Esophagus muscularis mucosa (tissue), 4 donors: ENCODE measurements at regions not wholly inside any gene's neighbourhood (a gene's known extent, or its start where the extent isn't known, plus 50 kb on each side); places are given as distances from the start of the nearest gene placed in this dataset.

ENCODE experiments used
- DNase-seq: peaks from one replicate; pipeline ENCODE4 v3.0.0-alpha.2; 2017; ENCODE audit errors: extremely low spot score
- H3K27ac ChIP-seq, 4 donors: fragments of 200-600 bp; sonication (generic); replicated peaks in 1 of 4; 1 replicate in 3 of 4; 2 replicates in 1 of 4; pipeline ENCODE4 v1.5.1; 2016 to 2019; ENCODE audit warnings: mild to moderate bottlenecking in 1 of 4
- H3K27me3 ChIP-seq, 4 donors: fragments of 200-600 bp; sonication (generic); one replicate each; pipeline versions ENCODE4 v1.5.1 to v1.6.0; 2016 to 2019
- H3K36me3 ChIP-seq, 4 donors: fragments of 200-600 bp; sonication (generic); one replicate each; pipeline ENCODE4 v1.5.1; 2016 to 2019
- H3K4me1 ChIP-seq, 4 donors: fragments of 200-600 bp; sonication (generic); one replicate each; pipeline ENCODE4 v1.5.1; 2016 to 2019
- H3K4me3 ChIP-seq, 4 donors: fragments of 200-600 bp; sonication (generic); 1 replicate in 2 of 4; 2 replicates in 2 of 4; pipeline ENCODE4 v1.5.1; 2016 to 2019; ENCODE audit warnings: mild to moderate bottlenecking in 4 of 4, moderate library complexity in 1 of 4
- H3K9me3 ChIP-seq, 4 donors: fragments of 200-600 bp; sonication (generic); 1 replicate in 3 of 4; 2 replicates in 1 of 4; pipeline ENCODE4 v1.5.1; 2016 to 2019
- EP300 ChIP-seq: sonication (generic); formaldehyde crosslinking; IDR thresholded peaks from one replicate; pipeline ENCODE4 v1.6.1; 2017; ENCODE audit warnings: antibody characterized with exemption
- POLR2A ChIP-seq: fragments of 450-650 bp; IDR thresholded peaks from one replicate; pipeline ENCODE4 v1.6.1; 2017; ENCODE audit warnings: antibody characterized with exemption, moderate library complexity, mild to moderate bottlenecking, low read depth
- POLR2AphosphoS5 ChIP-seq, 2 donors: sonication (generic); formaldehyde crosslinking; IDR thresholded peaks; one replicate each; pipeline ENCODE4 v1.6.1; 2017; ENCODE audit warnings: antibody characterized with exemption in 2 of 2
- WGBS: methylation state at CpG from one replicate; pipeline ENCODE4 v1.1.5; 2018; 5-methylcytosine and 5-hydroxymethylcytosine counted together
- intact Hi-C: fragments of 100-400 bp; cut with DNase I; formaldehyde crosslinking; loops from one replicate; pipeline ENCODE4 v1.15.1; 2023
- TF ChIP-seq, protein P1 (sequence below), 3 experiments: fragments of 200-600 bp in 2 of 3; fragments of 450-650 bp in 1 of 3; sonication (generic) in 2 of 3; IDR thresholded peaks; one replicate each; pipeline ENCODE4 v1.5.1; 2017 to 2019; ENCODE audit warnings: antibody characterized with exemption in 3 of 3, mild to moderate bottlenecking in 2 of 3, moderate library complexity in 1 of 3

DNA sequence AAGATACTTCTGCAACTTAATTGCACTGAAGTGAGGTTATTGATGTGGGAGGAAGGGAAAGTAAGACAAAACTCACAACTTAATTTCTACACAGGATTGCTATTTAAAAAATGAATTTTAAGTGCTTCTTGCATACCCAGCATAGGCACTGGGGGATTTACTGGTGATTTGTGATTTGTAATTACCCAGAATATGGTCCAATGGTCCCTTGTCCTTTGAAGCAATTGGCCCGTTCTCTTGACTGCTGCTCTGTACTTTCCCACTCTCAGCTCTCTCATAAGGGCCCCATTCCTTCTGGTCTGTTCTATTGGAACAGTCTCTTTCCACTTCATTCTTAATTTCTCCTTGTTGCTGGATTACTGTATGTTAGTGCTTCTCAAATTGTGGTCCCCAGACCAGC is 75.4 kb upstream of the SPATA31D4 start:
- WGBS: 89% methylated on average over 1 of the region's 1 CpG
- Histone ChIP-seq H3K4me1 (peaks cover 11 to 19% (median 18%) of the 10 kb centered on the region in 4 donors), H3K4me3 (no peak overlapping the region), H3K9me3 (no peaks in the 10 kb centered on the region), H3K27me3 (no peaks in the 10 kb centered on the region), H3K27ac (no peak overlapping the region), H3K36me3 (no peaks in the 10 kb centered on the region)
- intact Hi-C loops: loop anchor here (10.0 kb wide), 1 partner anchor 328 kb away; no protein-coding TSS in a partner anchor
- no peak for DNase-seq
- no peak for TF ChIP-seq POLR2A
- TF ChIP-seq, protein P1, sequence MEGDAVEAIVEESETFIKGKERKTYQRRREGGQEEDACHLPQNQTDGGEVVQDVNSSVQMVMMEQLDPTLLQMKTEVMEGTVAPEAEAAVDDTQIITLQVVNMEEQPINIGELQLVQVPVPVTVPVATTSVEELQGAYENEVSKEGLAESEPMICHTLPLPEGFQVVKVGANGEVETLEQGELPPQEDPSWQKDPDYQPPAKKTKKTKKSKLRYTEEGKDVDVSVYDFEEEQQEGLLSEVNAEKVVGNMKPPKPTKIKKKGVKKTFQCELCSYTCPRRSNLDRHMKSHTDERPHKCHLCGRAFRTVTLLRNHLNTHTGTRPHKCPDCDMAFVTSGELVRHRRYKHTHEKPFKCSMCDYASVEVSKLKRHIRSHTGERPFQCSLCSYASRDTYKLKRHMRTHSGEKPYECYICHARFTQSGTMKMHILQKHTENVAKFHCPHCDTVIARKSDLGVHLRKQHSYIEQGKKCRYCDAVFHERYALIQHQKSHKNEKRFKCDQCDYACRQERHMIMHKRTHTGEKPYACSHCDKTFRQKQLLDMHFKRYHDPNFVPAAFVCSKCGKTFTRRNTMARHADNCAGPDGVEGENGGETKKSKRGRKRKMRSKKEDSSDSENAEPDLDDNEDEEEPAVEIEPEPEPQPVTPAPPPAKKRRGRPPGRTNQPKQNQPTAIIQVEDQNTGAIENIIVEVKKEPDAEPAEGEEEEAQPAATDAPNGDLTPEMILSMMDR (IDR thresholded peaks at IDR 0.05): no peak
- TF ChIP-seq EP300: no peak
- TF ChIP-seq POLR2AphosphoS5 (IDR thresholded peaks at IDR 0.05): no peak

DNA sequence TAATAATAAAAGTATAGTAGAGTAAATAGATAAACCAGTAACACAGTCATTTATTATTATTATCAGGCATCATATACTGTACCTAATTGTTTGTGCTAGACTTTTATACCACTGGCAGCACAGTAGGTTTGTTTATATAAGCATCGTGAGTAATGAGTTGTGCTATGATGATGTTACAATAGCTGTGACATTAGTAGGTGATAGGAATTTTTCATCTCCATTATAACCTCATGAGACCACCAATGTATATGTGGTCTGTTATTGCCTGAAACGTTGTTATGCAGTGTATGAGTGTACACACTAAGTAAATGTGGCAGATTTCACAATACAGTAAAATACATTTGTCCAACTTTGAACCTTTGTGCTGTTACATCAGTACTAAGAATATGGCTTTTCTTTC is 72.7 kb upstream of the SPATA31D4 start:
- Histone ChIP-seq H3K36me3 (no peaks in the 10 kb centered on the region), H3K9me3 (no peaks in the 10 kb centered on the region), H3K4me1 (peaks cover 8 to 11% (median 10%) of the 10 kb centered on the region in 4 donors), H3K27ac (no peak overlapping the region), H3K4me3 (no peak overlapping the region), H3K27me3 (no peaks in the 10 kb centered on the region)
- no peak for DNase-seq
- intact Hi-C loops: loop anchor here (10.0 kb wide), 1 partner anchor 331 kb away; no protein-coding TSS in a partner anchor
- TF ChIP-seq, protein P1 (IDR thresholded peaks at IDR 0.05): no peak
- TF ChIP-seq EP300 (no peak), POLR2A (no peak), POLR2AphosphoS5 (IDR thresholded peaks at IDR 0.05) (no peak)
- WGBS: 37% methylated on average over 2 of the region's 2 CpGs

DNA sequence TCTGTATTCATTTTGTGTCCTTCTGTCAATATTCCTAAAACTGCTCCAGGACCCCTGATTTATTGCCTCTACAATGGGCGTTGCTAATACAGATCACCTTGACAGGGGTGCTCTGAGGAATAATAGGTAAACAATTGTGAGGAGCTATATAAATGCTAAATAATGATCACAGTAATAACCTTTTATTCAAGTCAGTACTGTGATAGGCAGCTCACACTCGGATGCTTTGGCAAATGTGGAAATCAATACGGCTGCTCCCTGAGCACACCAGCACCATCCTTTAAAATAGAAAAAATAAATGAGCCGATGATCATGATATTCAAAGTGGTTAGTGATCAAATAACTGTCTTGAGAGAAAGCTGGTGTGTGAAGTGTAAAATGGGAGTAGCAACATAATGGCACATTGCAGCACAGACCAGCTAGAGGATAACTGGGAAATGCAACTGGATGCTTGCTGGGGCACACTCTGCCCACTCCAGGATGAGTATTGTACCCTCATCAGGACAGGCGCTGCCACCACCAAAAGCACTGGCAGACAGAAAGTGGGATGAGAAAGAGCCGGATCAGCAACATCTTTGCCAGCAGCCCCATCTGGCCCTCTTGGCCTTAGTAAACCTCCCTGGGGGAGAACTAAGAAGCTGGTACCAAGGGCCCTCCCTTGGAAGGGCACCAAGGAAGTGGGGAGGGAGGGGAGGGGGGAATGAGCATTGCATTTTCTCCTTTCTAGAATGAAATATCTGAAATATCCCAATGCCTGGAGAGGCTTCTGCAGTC is 69.4 kb upstream of the SPATA31D4 start:
- Histone ChIP-seq H3K27me3 (no peaks in the 10 kb centered on the region), H3K4me1 (no peaks in the 10 kb centered on the region), H3K4me3 (no peak overlapping the region), H3K9me3 (no peaks in the 10 kb centered on the region), H3K27ac (no peak overlapping the region), H3K36me3 (no peaks in the 10 kb centered on the region)
- TF ChIP-seq, protein P1 (IDR thresholded peaks at IDR 0.05): no peak
- TF ChIP-seq EP300 (no peak), POLR2A (no peak), POLR2AphosphoS5 (IDR thresholded peaks at IDR 0.05) (no peak)
- intact Hi-C loops: loop anchor here (10.0 kb wide), 1 partner anchor 334 kb away; no protein-coding TSS in a partner anchor
- DNase-seq: no peak
- 91% methylated on average over 6 of the region's 6 CpGs for WGBS

DNA sequence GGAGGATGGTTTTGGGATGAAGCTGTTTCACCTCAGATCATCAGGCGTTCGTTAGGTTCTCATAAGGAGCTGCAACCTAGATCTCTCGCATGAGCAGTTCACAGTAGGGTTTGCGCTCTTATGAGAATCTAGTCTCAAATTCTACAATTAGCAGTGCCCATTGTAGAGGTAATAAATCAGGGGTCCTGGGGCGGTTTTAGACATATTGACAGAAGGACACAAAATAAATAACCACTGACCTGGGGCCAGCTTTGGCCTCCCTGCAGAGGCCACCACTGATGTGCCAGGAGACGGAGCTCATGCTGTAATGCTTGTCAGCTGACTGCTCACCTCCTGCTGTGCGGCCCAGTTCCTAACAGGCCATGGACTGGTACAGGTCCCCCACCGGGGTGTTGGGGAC is 67.6 kb upstream of the SPATA31D4 start:
- DNase-seq: no peak
- no peaks in the 10 kb centered on the region for H3K9me3 ChIP-seq
- no peaks in the 10 kb centered on the region for H3K4me1 ChIP-seq
- H3K4me3 ChIP-seq: no peak overlapping the region
- TF ChIP-seq, protein P1 (IDR thresholded peaks at IDR 0.05): no peak
- TF ChIP-seq POLR2AphosphoS5 (IDR thresholded peaks at IDR 0.05) (no peak), EP300 (no peak), POLR2A (no peak)
- no peak overlapping the region for H3K27ac ChIP-seq
- no peaks in the 10 kb centered on the region for H3K27me3 ChIP-seq
- WGBS: 98% methylated on average over 7 of the region's 8 CpGs
- intact Hi-C loops: no loop called here
- no peaks in the 10 kb centered on the region for H3K36me3 ChIP-seq
